NCI-H2196 treated with DMSO at 0.1 percent for 48 hours (cell line): ENCODE measurements at regions not wholly inside any gene's neighbourhood (a gene's known extent, or its start where the extent isn't known, plus 50 kb on each side); places are given as distances from the start of the nearest gene placed in this dataset.
"Not testable (repeated sequence)": the region's sequence is repeated elsewhere in the genome, so short reads cannot be mapped to it uniquely, and the experiment has no call there.

ENCODE experiments used
- DNase-seq: peaks from one replicate; lab custom pipeline; 2025; ENCODE audit not compliant: unreplicated experiment; lab: John Stamatoyannopoulos, UW

- no peak for DNase-seq
Measured at GRCh38 chr15:95624616-95625361, 705.7 kb upstream of the NR2F2 start.

GRCh38 chr15:95626501-95627361, 703.8 kb upstream of the NR2F2 start:
- no peak for DNase-seq

DNA sequence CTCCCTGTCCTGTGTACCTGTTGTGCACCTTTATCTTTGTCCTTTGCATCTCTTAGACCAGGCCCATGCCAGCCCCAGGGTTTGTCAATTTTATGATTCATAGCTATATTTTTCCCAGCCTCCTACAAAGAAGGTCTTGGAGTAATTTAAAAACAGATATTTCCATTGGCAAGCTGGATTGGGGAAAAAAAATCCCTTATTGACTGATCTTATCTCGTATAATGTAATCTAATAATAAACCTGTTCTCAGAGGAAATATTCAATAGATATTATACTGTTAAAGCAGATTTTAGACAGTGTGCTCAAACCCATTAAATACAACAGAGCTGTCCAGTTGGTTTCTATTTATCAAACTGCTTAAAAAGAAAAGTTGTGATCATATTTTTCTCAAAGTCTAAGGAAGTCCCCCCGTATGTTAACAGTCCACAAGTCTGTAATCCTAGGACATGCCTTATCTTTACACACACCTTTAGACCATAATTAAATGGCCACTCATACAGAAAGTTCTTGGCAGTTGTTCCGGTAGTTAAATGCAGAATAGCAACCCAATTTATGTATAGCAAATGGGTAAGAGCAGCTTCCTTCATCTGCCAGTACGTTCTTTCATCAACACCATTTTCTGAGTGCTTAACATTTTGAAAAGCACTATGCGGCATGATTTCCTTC, 700.9 kb upstream of the NR2F2 start:
- no peak for DNase-seq

GRCh38 chr15:95630683-95631082, 699.8 kb upstream of the NR2F2 start:
- no peak for DNase-seq

DNA sequence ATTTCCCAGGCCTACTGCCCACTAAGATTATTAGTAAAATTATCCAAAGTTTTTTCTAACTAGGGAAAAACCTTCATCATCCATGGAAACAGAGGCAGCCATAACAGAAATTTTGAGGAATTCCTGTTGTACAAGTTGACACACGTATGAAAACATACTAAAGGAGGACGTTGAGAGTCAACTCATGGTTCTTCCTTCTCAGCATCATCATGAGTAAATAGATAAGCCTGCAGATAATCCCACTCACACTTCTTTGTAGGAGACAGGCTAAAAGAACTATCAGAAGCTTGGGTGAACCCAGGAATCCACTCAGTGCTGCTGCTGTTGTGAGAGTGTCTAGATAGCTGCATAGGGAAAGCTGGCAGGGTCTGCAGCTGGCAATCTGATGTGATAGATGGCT, 694.8 kb upstream of the NR2F2 start:
- DNase-seq, result no peak

DNA sequence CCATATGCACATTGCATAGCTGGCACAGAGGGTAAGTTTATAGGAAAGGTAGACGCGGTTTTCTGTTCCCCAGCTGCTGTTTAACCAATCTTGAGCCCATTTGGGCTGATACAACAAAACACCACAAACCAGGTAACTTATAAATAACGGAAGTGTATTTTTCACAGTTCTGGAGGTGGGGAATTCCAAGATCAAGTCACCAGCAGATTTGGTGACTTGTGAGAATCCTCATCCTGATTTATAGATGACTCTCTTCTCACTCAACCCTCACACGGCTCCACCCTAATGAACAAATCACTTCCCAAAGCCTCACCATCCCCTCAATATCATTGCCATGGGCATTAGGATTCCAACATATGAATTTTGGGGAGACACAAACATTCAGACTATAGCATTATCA, 694.4 kb upstream of the NR2F2 start:
- DNase-seq, result no peak

GRCh38 chr15:95637234-95637633, 693.3 kb upstream of the NR2F2 start:
- not testable (repeated sequence) for DNase-seq

GRCh38 chr15:95639208-95639607, 691.3 kb upstream of the NR2F2 start:
- no peak for DNase-seq

GRCh38 chr15:95644100-95644875, 686.2 kb upstream of the NR2F2 start:
- no peak for DNase-seq

DNA sequence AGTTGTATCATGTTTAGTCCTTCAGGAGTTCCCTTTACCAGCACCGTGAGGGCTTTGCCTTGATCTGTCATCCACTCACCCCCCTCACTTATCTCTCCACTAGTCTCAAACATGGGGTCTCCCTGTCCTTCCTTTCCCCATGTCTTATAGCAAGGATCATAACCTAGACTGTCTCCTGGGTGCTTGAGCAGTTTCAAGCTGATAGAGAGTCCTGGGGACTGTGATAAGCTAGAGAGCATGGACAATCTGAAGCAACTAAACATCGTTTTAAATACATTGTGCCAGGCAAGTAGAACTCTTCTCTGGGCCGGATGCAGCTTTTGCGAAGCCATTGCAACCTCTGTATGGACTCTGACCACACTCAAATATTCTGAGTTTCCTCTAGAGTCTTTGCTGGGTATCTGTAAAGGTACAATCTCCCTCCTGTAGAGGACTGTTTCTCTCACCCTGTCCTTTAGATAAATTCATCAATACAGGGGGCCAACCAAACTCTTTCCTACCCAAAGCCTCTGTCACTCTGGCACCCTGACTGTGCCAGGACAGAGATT, 684.6 kb upstream of the NR2F2 start:
- DNase-seq, result no peak

GRCh38 chr15:95646484-95647273, 683.8 kb upstream of the NR2F2 start:
- DNase-seq, result no peak

- DNase-seq, result no peak
Measured at GRCh38 chr15:95647531-95648277, 682.8 kb upstream of the NR2F2 start.

DNA sequence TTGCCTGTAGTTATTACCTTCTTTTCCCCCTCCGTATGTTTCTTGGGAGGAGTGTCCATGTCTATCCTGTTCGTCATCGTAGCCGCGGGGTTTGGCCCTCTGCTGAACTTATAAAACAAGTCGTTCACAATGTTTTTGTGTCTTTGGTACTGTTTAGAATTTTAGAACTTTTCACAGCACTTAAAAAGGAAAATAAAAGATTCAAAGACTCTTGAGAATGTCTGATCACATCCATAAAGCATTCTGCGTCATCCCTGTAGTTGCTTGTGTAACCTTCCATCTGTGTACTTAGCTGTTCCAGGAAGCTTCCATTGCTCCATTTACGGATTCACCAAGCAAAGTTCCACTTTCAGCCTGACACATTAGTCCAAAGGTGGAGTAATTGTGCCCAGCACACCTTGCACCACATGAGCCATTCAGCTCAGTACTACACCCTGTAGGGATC, 677.1 kb upstream of the NR2F2 start:
- no peak for DNase-seq

DNA sequence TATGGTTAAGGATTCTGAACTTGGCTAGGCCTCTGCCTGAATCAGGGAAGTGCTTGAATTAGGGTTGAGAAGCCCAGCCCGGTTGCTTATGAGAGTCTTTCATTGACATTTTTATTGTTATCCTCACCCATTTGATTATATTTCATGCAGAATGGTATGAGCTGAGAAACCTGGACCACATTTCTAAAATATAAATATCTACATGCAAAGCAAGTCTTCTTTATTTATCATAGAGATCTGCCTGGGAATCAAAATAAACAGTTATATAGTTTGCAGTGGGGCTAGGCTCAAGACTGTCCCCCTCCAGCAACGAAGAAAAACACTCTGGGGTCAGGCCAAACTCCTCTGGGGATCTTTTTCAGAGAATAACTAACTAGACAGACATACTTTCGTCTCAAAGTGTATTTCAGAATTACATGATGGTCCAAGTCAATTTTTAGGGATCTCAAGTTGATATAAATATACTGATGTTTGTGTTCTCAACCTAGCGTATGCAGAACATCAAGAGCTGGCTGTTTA, 675.4 kb upstream of the NR2F2 start:
- no peak for DNase-seq

DNA sequence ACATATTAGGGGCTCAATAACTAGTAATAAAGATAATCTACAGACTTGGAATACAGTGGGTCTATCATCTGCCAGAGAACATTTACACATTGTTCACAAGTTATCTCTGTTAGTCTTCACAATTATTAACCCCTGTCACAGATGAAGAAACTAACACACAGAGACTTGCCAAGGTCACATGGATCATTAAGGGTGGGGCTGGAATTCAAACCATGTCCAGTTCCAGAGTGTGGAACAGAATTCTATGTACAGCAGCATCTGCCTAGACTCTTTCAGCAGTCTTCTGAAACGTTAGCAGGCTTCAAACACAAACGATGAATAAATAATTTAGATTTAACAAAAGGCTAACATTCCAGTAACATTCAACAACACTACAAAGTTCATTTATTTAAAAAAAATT, 673.9 kb upstream of the NR2F2 start:
- DNase-seq, result no peak

GRCh38 chr15:95658799-95659198, 671.7 kb upstream of the NR2F2 start:
- DNase-seq, result no peak

DNA sequence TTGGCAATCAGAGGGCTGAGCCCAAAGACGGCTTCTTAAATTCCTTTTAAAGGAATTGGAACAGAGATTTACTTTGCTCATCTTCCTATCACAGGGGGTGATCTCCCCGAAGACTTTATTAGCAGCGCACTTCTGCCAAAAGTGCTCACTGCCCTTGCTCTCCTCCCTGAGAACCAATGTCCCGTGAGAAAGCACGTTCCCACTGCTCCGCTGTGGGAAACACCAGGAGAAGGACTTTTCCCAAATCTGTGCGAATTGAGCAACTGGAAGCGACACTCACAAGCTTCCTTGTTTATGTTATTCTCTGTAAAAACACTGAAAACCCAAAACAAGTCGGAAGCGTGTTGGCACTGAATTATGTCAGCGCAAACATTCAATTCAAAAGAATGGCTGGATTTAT, 670.8 kb upstream of the NR2F2 start:
- DNase-seq, result no peak

DNA sequence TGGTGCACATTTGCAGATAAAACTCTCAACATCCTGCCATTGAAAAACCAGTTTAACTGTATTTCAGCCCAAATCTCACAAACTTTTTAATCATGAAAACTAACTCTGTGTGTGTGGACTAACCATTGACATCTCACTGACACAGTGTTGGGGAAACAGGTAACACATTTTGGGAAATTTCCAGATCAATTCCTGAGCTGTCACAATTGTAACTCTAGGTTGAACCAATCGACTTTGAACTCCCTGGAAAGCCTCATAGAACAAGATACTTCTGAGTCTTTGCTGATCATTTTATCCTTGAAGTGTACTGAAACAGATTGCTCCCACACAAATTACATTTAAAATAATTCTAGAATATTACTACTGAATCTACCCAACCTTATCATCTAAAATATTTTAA, 667.9 kb upstream of the NR2F2 start:
- DNase-seq, result no peak
